Mucosa of stomach (tissue), 1 donor: ENCODE measurements at regions not wholly inside any gene's neighbourhood (a gene's known extent, or its start where the extent isn't known, plus 50 kb on each side); places are given as distances from the start of the nearest gene placed in this dataset.

Source experiments
- H3K27me3 ChIP-seq: one replicate; pipeline ENCODE4 v1.7.0; 2013; ENCODE audit warnings: mild to moderate bottlenecking, low read length; ENCODE audit not compliant: control insufficient read depth, insufficient read depth
- H3K36me3 ChIP-seq: one replicate; pipeline ENCODE4 v1.7.0; 2013; ENCODE audit warnings: low read length; ENCODE audit not compliant: control insufficient read depth, insufficient read depth
- H3K4me1 ChIP-seq: one replicate; pipeline ENCODE4 v1.7.0; 2013; ENCODE audit warnings: mild to moderate bottlenecking, low read length; ENCODE audit not compliant: control insufficient read depth, insufficient read depth
- H3K4me3 ChIP-seq: one replicate; pipeline ENCODE4 v1.7.0; 2013; ENCODE audit warnings: low read length
- H3K9ac ChIP-seq: one replicate; pipeline ENCODE4 v1.7.0; 2013; ENCODE audit warnings: mild to moderate bottlenecking, low read length, moderate library complexity
- H3K9me3 ChIP-seq: one replicate; pipeline ENCODE4 v1.7.0; 2013; ENCODE audit warnings: mild to moderate bottlenecking, low read length, moderate library complexity; ENCODE audit not compliant: control insufficient read depth
- donor health status: Pancreatic carcinoma.

- no peak overlapping the region for H3K4me3 ChIP-seq
- no peaks in the 10 kb centered on the region for H3K27me3 ChIP-seq
- H3K36me3 ChIP-seq: no peaks in the 10 kb centered on the region
- H3K4me1 ChIP-seq: no peaks in the 10 kb centered on the region
- no peak overlapping the region for H3K9ac ChIP-seq
- H3K9me3 ChIP-seq: no peaks in the 10 kb centered on the region
Observed at GRCh38 chr6:164827537-164827936, 481.9 kb downstream of the C6orf118 start.

- Histone ChIP-seq H3K9ac (no peak overlapping the region), H3K36me3 (no peaks in the 10 kb centered on the region), H3K4me3 (no peak overlapping the region), H3K27me3 (no peaks in the 10 kb centered on the region), H3K9me3 (no peaks in the 10 kb centered on the region), H3K4me1 (no peaks in the 10 kb centered on the region)
Observed at GRCh38 chr6:164826831-164827468, 482.5 kb downstream of the C6orf118 start.

DNA sequence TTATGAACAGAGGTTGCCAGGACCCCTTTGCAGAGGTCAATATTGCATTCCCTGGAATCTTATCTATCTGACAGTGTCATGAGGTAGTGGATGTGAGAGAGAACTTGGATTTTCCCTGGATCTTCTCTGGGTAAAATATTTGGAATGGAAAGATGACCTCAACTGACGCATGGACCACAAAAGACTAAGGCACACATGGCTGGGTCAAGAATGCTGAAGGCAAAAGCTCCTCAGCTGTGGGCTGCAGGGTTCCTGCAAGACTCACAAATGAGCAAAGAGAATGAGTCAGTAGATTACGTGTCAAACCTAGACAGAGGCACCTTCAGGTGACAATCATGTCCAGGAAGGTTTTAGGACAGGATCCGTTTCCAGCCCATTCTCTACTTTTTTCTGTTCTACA lies 484.0 kb downstream of the C6orf118 start:
- H3K4me1 ChIP-seq: no peaks in the 10 kb centered on the region
- H3K4me3 ChIP-seq: no peak overlapping the region
- H3K9me3 ChIP-seq: no peaks in the 10 kb centered on the region
- H3K36me3 ChIP-seq: no peaks in the 10 kb centered on the region
- no peak overlapping the region for H3K9ac ChIP-seq
- no peaks in the 10 kb centered on the region for H3K27me3 ChIP-seq

GRCh38 chr6:164817662-164818061 lies 491.7 kb downstream of the C6orf118 start:
- H3K9ac ChIP-seq: no peak overlapping the region
- H3K4me1 ChIP-seq: no peaks in the 10 kb centered on the region
- no peaks in the 10 kb centered on the region for H3K27me3 ChIP-seq
- no peaks in the 10 kb centered on the region for H3K9me3 ChIP-seq
- no peak overlapping the region for H3K4me3 ChIP-seq
- H3K36me3 ChIP-seq: no peaks in the 10 kb centered on the region

DNA sequence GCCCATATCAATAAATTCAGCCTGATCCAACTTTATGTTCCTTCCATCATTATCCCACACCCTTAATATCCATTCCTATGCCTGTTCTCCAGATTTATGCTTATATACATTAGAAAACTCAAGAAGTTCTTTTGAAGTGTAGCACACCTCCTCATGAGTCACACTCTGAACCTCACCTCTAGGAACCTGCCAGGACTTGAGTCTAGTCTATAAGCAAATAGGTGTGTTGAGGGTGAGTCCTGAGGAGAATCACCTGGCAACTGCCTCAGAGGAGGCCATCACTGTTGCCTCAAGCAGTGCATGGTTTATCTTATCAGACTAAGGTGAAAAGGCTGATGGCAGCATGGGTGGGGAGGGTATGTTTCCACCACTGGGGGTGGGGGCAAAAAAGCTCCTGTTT lies 496.7 kb downstream of the C6orf118 start:
- Histone ChIP-seq H3K36me3 (no peaks in the 10 kb centered on the region), H3K9ac (no peak overlapping the region), H3K27me3 (no peaks in the 10 kb centered on the region), H3K9me3 (no peaks in the 10 kb centered on the region), H3K4me1 (no peaks in the 10 kb centered on the region), H3K4me3 (no peak overlapping the region)

- Histone ChIP-seq H3K4me3 (no peak overlapping the region), H3K9me3 (no peaks in the 10 kb centered on the region), H3K36me3 (no peaks in the 10 kb centered on the region)
Observed at GRCh38 chr6:164807125-164807524, 502.3 kb downstream of the C6orf118 start.

DNA sequence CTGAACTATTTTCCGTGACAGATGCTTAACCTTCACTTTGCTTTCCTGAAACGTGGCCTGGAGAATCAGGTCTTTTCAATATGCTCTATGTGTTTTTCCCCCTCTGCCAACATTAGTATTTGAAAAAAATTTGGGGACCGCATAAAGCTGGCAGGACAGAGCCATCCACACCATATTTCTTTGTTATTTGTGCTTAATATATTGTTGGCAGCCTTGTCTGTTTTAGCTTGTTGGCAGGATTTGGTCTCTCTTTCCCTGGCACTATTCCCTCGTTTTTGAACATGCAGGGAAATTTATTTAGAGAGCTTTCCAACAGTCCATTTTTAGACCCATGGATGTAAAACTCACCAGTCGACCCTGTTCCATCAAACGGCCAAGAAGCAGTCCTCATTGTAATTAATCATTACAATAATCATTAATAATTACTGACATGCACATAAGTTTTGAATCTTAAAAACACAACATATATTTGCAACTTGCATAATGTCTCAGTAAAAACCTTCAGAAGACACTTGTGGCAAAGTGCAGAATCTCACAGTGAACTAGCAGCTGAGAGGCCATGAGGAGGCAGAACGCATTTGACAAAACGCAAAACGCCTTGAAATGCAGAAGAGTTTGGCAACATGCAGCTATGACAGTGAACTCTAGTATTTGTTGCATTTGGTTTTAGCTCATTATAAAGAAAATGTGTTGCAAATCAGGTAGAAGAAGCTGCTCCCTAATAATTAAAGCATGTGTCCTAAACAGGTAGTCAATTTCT lies 514.2 kb downstream of the C6orf118 start:
- Histone ChIP-seq H3K9ac (no peak overlapping the region), H3K9me3 (no peaks in the 10 kb centered on the region), H3K4me1 (no peaks in the 10 kb centered on the region)

More at GRCh38 chr6:164807125-164807524, 502.3 kb downstream of the C6orf118 start:
- H3K4me1 ChIP-seq: no peaks in the 10 kb centered on the region
- H3K27me3 ChIP-seq: no peaks in the 10 kb centered on the region
- no peak overlapping the region for H3K9ac ChIP-seq

GRCh38 chr6:164792666-164793065 lies 516.7 kb downstream of the C6orf118 start:
- Histone ChIP-seq H3K4me1 (no peaks in the 10 kb centered on the region), H3K36me3 (no peaks in the 10 kb centered on the region), H3K9me3 (no peaks in the 10 kb centered on the region), H3K4me3 (no peak overlapping the region), H3K9ac (no peak overlapping the region), H3K27me3 (no peaks in the 10 kb centered on the region)

More for the DNA sequence above, 514.2 kb downstream of the C6orf118 start:
- no peaks in the 10 kb centered on the region for H3K36me3 ChIP-seq
- H3K27me3 ChIP-seq: no peaks in the 10 kb centered on the region
- H3K4me3 ChIP-seq: no peak overlapping the region

DNA sequence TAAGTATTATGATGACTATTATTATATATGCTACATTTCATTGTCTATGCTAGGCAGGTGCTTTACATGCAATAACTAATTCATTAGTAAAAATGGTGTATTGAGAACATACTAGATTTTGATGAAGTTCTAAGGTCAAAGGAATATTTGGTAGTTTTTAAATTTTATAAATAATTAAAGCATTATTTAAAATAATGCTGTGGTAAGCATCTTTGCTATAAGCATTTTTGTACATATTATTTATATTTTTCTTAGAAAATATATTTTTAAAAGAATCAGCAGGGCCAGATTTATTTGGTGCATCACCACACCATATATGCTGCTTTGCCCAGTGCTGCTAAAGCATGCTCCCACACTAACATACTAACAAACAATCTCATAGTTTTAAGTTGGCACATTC lies 517.9 kb downstream of the C6orf118 start:
- Histone ChIP-seq H3K9me3 (no peaks in the 10 kb centered on the region), H3K36me3 (no peaks in the 10 kb centered on the region), H3K27me3 (no peaks in the 10 kb centered on the region), H3K9ac (no peak overlapping the region), H3K4me3 (no peak overlapping the region), H3K4me1 (no peaks in the 10 kb centered on the region)

- Histone ChIP-seq H3K36me3 (no peaks in the 10 kb centered on the region), H3K9me3 (no peaks in the 10 kb centered on the region), H3K9ac (no peak overlapping the region), H3K4me3 (no peak overlapping the region), H3K27me3 (no peaks in the 10 kb centered on the region), H3K4me1 (no peaks in the 10 kb centered on the region)
Observed at GRCh38 chr6:164763788-164764187, 545.6 kb downstream of the C6orf118 start.

DNA sequence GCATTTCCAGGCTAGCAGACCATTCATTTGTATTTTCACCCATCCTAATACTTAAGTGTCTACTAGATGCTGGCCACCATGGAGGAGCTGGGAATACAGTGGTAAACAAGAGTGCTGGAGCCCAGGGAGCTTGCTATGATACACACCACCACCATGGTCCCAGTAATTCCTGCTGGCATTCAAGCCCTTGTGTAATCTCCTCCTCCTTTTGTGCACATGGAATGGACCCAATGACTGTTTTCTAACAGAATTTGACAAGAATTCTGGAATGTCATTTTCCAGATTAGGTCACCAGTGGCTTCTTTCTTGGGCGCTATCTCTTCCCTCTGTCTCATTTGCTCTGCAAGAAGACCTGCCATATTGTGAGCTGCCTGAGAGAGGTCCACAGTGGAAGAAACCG lies 552.0 kb downstream of the C6orf118 start:
- Histone ChIP-seq H3K9me3 (no peaks in the 10 kb centered on the region), H3K36me3 (no peaks in the 10 kb centered on the region), H3K27me3 (no peaks in the 10 kb centered on the region), H3K4me3 (no peak overlapping the region), H3K9ac (no peak overlapping the region), H3K4me1 (no peaks in the 10 kb centered on the region)

DNA sequence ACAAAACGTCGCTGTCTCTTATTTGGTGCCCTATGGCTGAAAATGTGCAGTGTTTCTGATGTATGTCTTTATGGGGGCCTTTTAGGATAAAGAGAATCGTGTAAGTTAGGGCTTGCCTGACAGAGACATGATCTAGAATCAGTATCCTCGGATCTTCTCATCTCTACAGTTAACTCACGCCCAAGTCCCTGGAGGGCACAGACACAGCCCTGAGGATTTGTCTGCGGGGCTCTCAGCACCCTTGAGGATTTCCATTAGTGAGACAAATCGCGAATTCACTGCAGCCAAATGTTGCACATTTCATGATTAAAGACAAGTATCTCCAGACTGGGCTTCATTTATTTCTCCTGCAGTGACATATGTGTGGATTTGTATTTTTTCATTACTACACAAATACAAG lies 552.7 kb downstream of the C6orf118 start:
- Histone ChIP-seq H3K36me3 (no peaks in the 10 kb centered on the region), H3K4me3 (no peak overlapping the region), H3K9ac (no peak overlapping the region), H3K4me1 (no peaks in the 10 kb centered on the region), H3K27me3 (no peaks in the 10 kb centered on the region), H3K9me3 (no peaks in the 10 kb centered on the region)
